ENCODE measurements at regions not wholly inside any gene's neighbourhood (a gene's known extent, or its start where the extent isn't known, plus 50 kb on each side); places are given as distances from the start of the nearest gene placed in this dataset.

- no peaks in the 10 kb centered on the region for H3K9me2 ChIP-seq (replicated peaks; ENCODE audit: control insufficient read depth, low read length)
- H3K27me3 ChIP-seq (ENCODE audit: control insufficient read depth, low read length) = no peaks in the 10 kb centered on the region
- H3K27ac ChIP-seq (ENCODE audit: low read depth, low read length) = no peak overlapping the region
- H3K4me3 ChIP-seq (ENCODE audit: low read length) = no peak overlapping the region
- H3K79me2 ChIP-seq (ENCODE audit: control insufficient read depth, low read length) = no peaks in the 10 kb centered on the region
- H3F3A ChIP-seq (ENCODE audit: control insufficient read depth, insufficient read depth) = no peaks in the 10 kb centered on the region
- no peaks in the 10 kb centered on the region for H3K36me3 ChIP-seq (ENCODE audit: control insufficient read depth, low read length)
- no peaks in the 10 kb centered on the region for H3K4me1 ChIP-seq (ENCODE audit: control insufficient read depth, low read length)
- H4K20me1 ChIP-seq (ENCODE audit: control insufficient read depth, insufficient read depth, low read depth, low read length) = no peaks in the 10 kb centered on the region
- TF ChIP-seq CTCF (IDR thresholded peaks at IDR 0.05; ENCODE audit: low read depth, low read length, poor library complexity, severe bottlenecking) = no peak
- no peaks in the 10 kb centered on the region for H3K9me3 ChIP-seq (ENCODE audit: control insufficient read depth, insufficient read depth, low read length)
- H3K4me2 ChIP-seq (ENCODE audit: low read length) = no peak overlapping the region
Observed at GRCh38 chr12:60803147-60803546, 1207.3 kb downstream of the SLC16A7 start.

GRCh38 chr12:60805364-60805763, 1209.5 kb downstream of the SLC16A7 start:
- Histone ChIP-seq H3K36me3 (ENCODE audit: control insufficient read depth, low read length) (no peaks in the 10 kb centered on the region), H3K4me3 (ENCODE audit: low read length) (no peak overlapping the region), H3K27me3 (ENCODE audit: control insufficient read depth, low read length) (no peaks in the 10 kb centered on the region), H4K20me1 (ENCODE audit: control insufficient read depth, insufficient read depth, low read depth, low read length) (no peaks in the 10 kb centered on the region), H3K27ac (ENCODE audit: low read depth, low read length) (no peak overlapping the region), H3F3A (ENCODE audit: control insufficient read depth, insufficient read depth) (no peaks in the 10 kb centered on the region), H3K4me2 (ENCODE audit: low read length) (no peak overlapping the region), H3K9me3 (ENCODE audit: control insufficient read depth, insufficient read depth, low read length) (no peaks in the 10 kb centered on the region), H3K79me2 (ENCODE audit: control insufficient read depth, low read length) (no peaks in the 10 kb centered on the region), H3K4me1 (ENCODE audit: control insufficient read depth, low read length) (no peaks in the 10 kb centered on the region), H3K9me2 (replicated peaks; ENCODE audit: control insufficient read depth, low read length) (no peaks in the 10 kb centered on the region)
- TF ChIP-seq EZH2phosphoT487 (IDR thresholded peaks at IDR 0.05; ENCODE audit: borderline replicate concordance, low read length) (no peak), CTCF (IDR thresholded peaks at IDR 0.05; ENCODE audit: low read depth, low read length, poor library complexity, severe bottlenecking) (no peak)

- Histone ChIP-seq H3K36me3 (ENCODE audit: control insufficient read depth, low read length) (no peaks in the 10 kb centered on the region), H3K9me2 (replicated peaks; ENCODE audit: control insufficient read depth, low read length) (no peaks in the 10 kb centered on the region), H3K4me2 (ENCODE audit: low read length) (no peak overlapping the region), H4K20me1 (ENCODE audit: control insufficient read depth, insufficient read depth, low read depth, low read length) (no peaks in the 10 kb centered on the region), H3K4me3 (ENCODE audit: low read length) (no peak overlapping the region), H3K27ac (ENCODE audit: low read depth, low read length) (no peak overlapping the region), H3F3A (ENCODE audit: control insufficient read depth, insufficient read depth) (no peaks in the 10 kb centered on the region), H3K27me3 (ENCODE audit: control insufficient read depth, low read length) (no peaks in the 10 kb centered on the region), H3K79me2 (ENCODE audit: control insufficient read depth, low read length) (no peaks in the 10 kb centered on the region), H3K9me3 (ENCODE audit: control insufficient read depth, insufficient read depth, low read length) (no peaks in the 10 kb centered on the region), H3K4me1 (ENCODE audit: control insufficient read depth, low read length) (no peaks in the 10 kb centered on the region)
- TF ChIP-seq CTCF (IDR thresholded peaks at IDR 0.05; ENCODE audit: low read depth, low read length, poor library complexity, severe bottlenecking) = no peak
- TF ChIP-seq EZH2phosphoT487 (IDR thresholded peaks at IDR 0.05; ENCODE audit: borderline replicate concordance, low read length) = no peak
Observed at GRCh38 chr12:60819794-60820193, 1224.0 kb downstream of the SLC16A7 start.

- Histone ChIP-seq H3K4me2 (ENCODE audit: low read length) (no peak overlapping the region), H3F3A (ENCODE audit: control insufficient read depth, insufficient read depth) (no peaks in the 10 kb centered on the region), H3K79me2 (ENCODE audit: control insufficient read depth, low read length) (no peaks in the 10 kb centered on the region), H3K9me2 (replicated peaks; ENCODE audit: control insufficient read depth, low read length) (no peaks in the 10 kb centered on the region), H3K9me3 (ENCODE audit: control insufficient read depth, insufficient read depth, low read length) (no peaks in the 10 kb centered on the region), H4K20me1 (ENCODE audit: control insufficient read depth, insufficient read depth, low read depth, low read length) (no peaks in the 10 kb centered on the region), H3K4me3 (ENCODE audit: low read length) (no peak overlapping the region), H3K27me3 (ENCODE audit: control insufficient read depth, low read length) (no peaks in the 10 kb centered on the region), H3K36me3 (ENCODE audit: control insufficient read depth, low read length) (no peaks in the 10 kb centered on the region), H3K27ac (ENCODE audit: low read depth, low read length) (no peak overlapping the region), H3K4me1 (ENCODE audit: control insufficient read depth, low read length) (no peaks in the 10 kb centered on the region)
- no peak for TF ChIP-seq CTCF (IDR thresholded peaks at IDR 0.05; ENCODE audit: low read depth, low read length, poor library complexity, severe bottlenecking)
- TF ChIP-seq EZH2phosphoT487 (IDR thresholded peaks at IDR 0.05; ENCODE audit: borderline replicate concordance, low read length) = no peak
Observed at GRCh38 chr12:60822580-60822979, 1226.8 kb downstream of the SLC16A7 start.

All from DOHH2 (cell line).